Calu3 (cell line): ENCODE measurements at regions not wholly inside any gene's neighbourhood (a gene's known extent, or its start where the extent isn't known, plus 50 kb on each side); places are given as distances from the start of the nearest gene placed in this dataset.

ENCODE experiments used
- BruUV-seq: library from RNA; stranded (reverse); fragments of 400-500 nt; replicated peaks from 2 replicates; lab custom pipeline; 2021; lab: Mats Ljungman, UMichigan
- CTCF ChIA-PET: fragments of 300-600 bp; sonication (Branson Sonifier 250); formaldehyde crosslinking; loops from one replicate; lab custom pipeline; 2022; ENCODE audit warnings: antibody characterized with exemption; lab: Charles Lee
- DNase-seq: peaks from one replicate; pipeline ENCODE4 v3.0.0; 2022
- H3K27ac Mint-ChIP-seq: one replicate; pipeline ENCODE4 v1.8.0; 2022; ENCODE audit warnings: mixed read lengths; ENCODE audit not compliant: unreplicated experiment
- H3K27me3 Mint-ChIP-seq: one replicate; pipeline ENCODE4 v1.8.0; 2022; ENCODE audit warnings: mixed read lengths; ENCODE audit not compliant: unreplicated experiment
- H3K36me3 Mint-ChIP-seq: one replicate; pipeline ENCODE4 v1.8.0; 2022; ENCODE audit warnings: mild to moderate bottlenecking, moderate library complexity, mixed read lengths; ENCODE audit not compliant: insufficient read depth, unreplicated experiment
- H3K4me1 Mint-ChIP-seq: one replicate; pipeline ENCODE4 v1.8.0; 2022; ENCODE audit warnings: mild to moderate bottlenecking, low read depth, mixed read lengths; ENCODE audit not compliant: unreplicated experiment
- H3K4me3 Mint-ChIP-seq: one replicate; pipeline ENCODE4 v1.8.0; 2022; ENCODE audit warnings: mild to moderate bottlenecking, low read depth, moderate library complexity, mixed read lengths; ENCODE audit not compliant: unreplicated experiment
- H3K9me3 Mint-ChIP-seq: one replicate; pipeline ENCODE4 v1.8.0; 2022; ENCODE audit warnings: low read depth, mixed read lengths; ENCODE audit not compliant: unreplicated experiment
- CTCF ChIP-seq: fragments of 200-600 bp; IDR thresholded peaks from one replicate; pipeline ENCODE4 v1.8.0; 2022; ENCODE audit warnings: antibody characterized with exemption; ENCODE audit not compliant: unreplicated experiment
- intact Hi-C: fragments of 100-400 bp; cut with micrococcal nuclease; formaldehyde crosslinking; loops from one replicate; pipeline ENCODE4 v1.10.0; 2022; ENCODE audit not compliant: unreplicated experiment

GRCh38 chr13:105665284-105665683 lies 870.2 kb downstream of the EFNB2 start:
- peaks cover 4% of the 10 kb centered on the region for H3K4me1 Mint-ChIP-seq
- BruUV-seq = no TSS peak
- TF ChIP-seq CTCF = no peak
- no peak for DNase-seq
- CTCF ChIA-PET = no interaction called here
- no peaks in the 10 kb centered on the region for H3K27me3 Mint-ChIP-seq
- H3K27ac Mint-ChIP-seq = no peak overlapping the region
- H3K9me3 Mint-ChIP-seq = no peaks in the 10 kb centered on the region
- H3K36me3 Mint-ChIP-seq = no peaks in the 10 kb centered on the region
- intact Hi-C loops = no loop called here
- no peak overlapping the region for H3K4me3 Mint-ChIP-seq

- Mint-ChIP-seq H3K4me1 (no peaks in the 10 kb centered on the region), H3K36me3 (no peaks in the 10 kb centered on the region), H3K27me3 (no peaks in the 10 kb centered on the region), H3K4me3 (no peak overlapping the region), H3K27ac (no peak overlapping the region), H3K9me3 (no peaks in the 10 kb centered on the region)
- intact Hi-C loops = no loop called here
- no TSS peak for BruUV-seq
- CTCF ChIA-PET = no interaction called here
- no peak for DNase-seq
- TF ChIP-seq CTCF = no peak
Observed at GRCh38 chr13:105663182-105663581, 872.3 kb downstream of the EFNB2 start.

GRCh38 chr13:105660561-105660960 lies 874.9 kb downstream of the EFNB2 start:
- CTCF ChIA-PET = no interaction called here
- no peaks in the 10 kb centered on the region for H3K27me3 Mint-ChIP-seq
- no peaks in the 10 kb centered on the region for H3K36me3 Mint-ChIP-seq
- no peaks in the 10 kb centered on the region for H3K9me3 Mint-ChIP-seq
- no TSS peak for BruUV-seq
- no peak for DNase-seq
- no peak overlapping the region for H3K27ac Mint-ChIP-seq
- TF ChIP-seq CTCF = no peak
- H3K4me1 Mint-ChIP-seq = no peaks in the 10 kb centered on the region
- no peak overlapping the region for H3K4me3 Mint-ChIP-seq
- intact Hi-C loops = no loop called here

- no peak overlapping the region for H3K4me3 Mint-ChIP-seq
- H3K4me1 Mint-ChIP-seq = no peaks in the 10 kb centered on the region
- no peak for DNase-seq
- H3K9me3 Mint-ChIP-seq = no peaks in the 10 kb centered on the region
- no TSS peak for BruUV-seq
- intact Hi-C loops = no loop called here
- CTCF ChIA-PET = no interaction called here
- H3K27ac Mint-ChIP-seq = no peak overlapping the region
- no peak for TF ChIP-seq CTCF
- no peaks in the 10 kb centered on the region for H3K27me3 Mint-ChIP-seq
- no peaks in the 10 kb centered on the region for H3K36me3 Mint-ChIP-seq
Observed at GRCh38 chr13:105658431-105658830, 877.0 kb downstream of the EFNB2 start.

GRCh38 chr13:105655046-105655445 lies 880.4 kb downstream of the EFNB2 start:
- H3K4me3 Mint-ChIP-seq = no peak overlapping the region
- no peaks in the 10 kb centered on the region for H3K4me1 Mint-ChIP-seq
- BruUV-seq = no TSS peak
- CTCF ChIA-PET = no interaction called here
- H3K9me3 Mint-ChIP-seq = no peaks in the 10 kb centered on the region
- TF ChIP-seq CTCF = no peak
- intact Hi-C loops = no loop called here
- H3K36me3 Mint-ChIP-seq = no peaks in the 10 kb centered on the region
- no peak for DNase-seq
- H3K27me3 Mint-ChIP-seq = no peaks in the 10 kb centered on the region
- no peak overlapping the region for H3K27ac Mint-ChIP-seq
